ENCODE measurements at regions not wholly inside any gene's neighbourhood (a gene's known extent, or its start where the extent isn't known, plus 50 kb on each side); places are given as distances from the start of the nearest gene placed in this dataset.

- DNase-seq (no peak), ATAC-seq (ENCODE audit: low read depth) (no peak)
- no peak overlapping the region for H2BK120ac ChIP-seq (ENCODE audit: low read depth, low read length)
- H3K4me3 ChIP-seq (ENCODE audit: insufficient read depth, low read depth, low read length) = no peak overlapping the region
- H2AK9ac ChIP-seq (replicated peaks; ENCODE audit: low read depth, low read length, poor library complexity) = no peak overlapping the region
- no peaks in the 10 kb centered on the region for H3K36me3 ChIP-seq (ENCODE audit: control insufficient read depth, insufficient read depth, low read length)
- H3K9me1 ChIP-seq (ENCODE audit: insufficient read depth, low read length) = no peaks in the 10 kb centered on the region
- peaks cover 10% of the 10 kb centered on the region for H3K9me3 ChIP-seq (ENCODE audit: control insufficient read depth, insufficient read depth, low read length)
- ChIA-PET POLR2A (ENCODE audit: unreplicated experiment) (no interaction called here), CTCF (no interaction called here)
- H2BK5ac ChIP-seq (ENCODE audit: low read depth, low read length, poor library complexity, severe bottlenecking) = no peak overlapping the region
- H2AFZ ChIP-seq (replicated peaks; ENCODE audit: low read length, poor library complexity) = no peak overlapping the region
- no peaks in the 10 kb centered on the region for H4K20me1 ChIP-seq (ENCODE audit: insufficient read depth, low read length)
- no peak overlapping the region for H4K91ac ChIP-seq (ENCODE audit: insufficient read depth, low read depth, low read length)
- no CpG with 5 or more reads among the region's 3 CpGs for WGBS, 2 experiments (ENCODE audit: extremely low coverage in 2 of 2, insufficient read length in 1 of 2)
- no TSS peak for BruUV-seq (replicated peaks)
- no peak overlapping the region for H4K5ac ChIP-seq (ENCODE audit: low read depth, low read length)
- H2AK5ac ChIP-seq (ENCODE audit: low read depth, low read length) = no peak overlapping the region
- H3K18ac ChIP-seq (ENCODE audit: low read depth, low read length) = no peak overlapping the region
- no peak overlapping the region for H4K8ac ChIP-seq (ENCODE audit: low read depth in 2 of 2, low read length in 2 of 2)
- H3K27ac ChIP-seq (ENCODE audit: insufficient read depth, low read length) = no peak overlapping the region
- H2BK15ac ChIP-seq (ENCODE audit: low read depth, low read length) = no peak overlapping the region
- no peaks in the 10 kb centered on the region for H3K79me1 ChIP-seq (ENCODE audit: low read depth in 1 of 2, low read length in 2 of 2)
- TF ChIP-seq CTCF (conservative IDR thresholded peaks at IDR 0.05; ENCODE audit: low read depth, low read length) (no peak), CHD1 (IDR thresholded peaks at IDR 0.05; ENCODE audit: low read depth, low read length) (no peak), MAFK (IDR thresholded peaks at IDR 0.05; ENCODE audit: low read depth, low read length) (no peak), CEBPB (IDR thresholded peaks at IDR 0.05; ENCODE audit: low read depth, low read length) (no peak), RAD21 (IDR thresholded peaks at IDR 0.05; ENCODE audit: low read length) (no peak), RFX5 (IDR thresholded peaks at IDR 0.05; ENCODE audit: low read depth, low read length) (no peak), BHLHE40 (IDR thresholded peaks at IDR 0.05; ENCODE audit: low read depth, low read length) (no peak), FOS (IDR thresholded peaks at IDR 0.05; ENCODE audit: low read depth, low read length) (no peak)
- H3K4me2 ChIP-seq (ENCODE audit: low read depth, low read length) = no peak overlapping the region
- no peak overlapping the region for H3K56ac ChIP-seq (ENCODE audit: extremely low read depth, insufficient read depth, low read length)
- H3K23ac ChIP-seq (ENCODE audit: low read depth, low read length) = no peak overlapping the region
- in situ Hi-C loops (cut with MboI; ENCODE audit: low sequenced_read_pairs) (no loop called here), intact Hi-C loops (cut with micrococcal nuclease) (no loop called here), dilution Hi-C loops (cut with HindIII; ENCODE audit: low sequenced_read_pairs, unreplicated experiment) (no loop called here)
- H3K27me3 ChIP-seq (ENCODE audit: control insufficient read depth, insufficient read depth, low read length) = no peaks in the 10 kb centered on the region
- no peak overlapping the region for H3K9ac ChIP-seq (ENCODE audit: low read depth, low read length)
- H3K14ac ChIP-seq (replicated peaks; ENCODE audit: low read depth, low read length) = no peak overlapping the region
- no peak overlapping the region for H3K4ac ChIP-seq (ENCODE audit: low read depth, low read length)
- H2BK20ac ChIP-seq (ENCODE audit: low read depth, low read length) = no peak overlapping the region
- H3K4me1 ChIP-seq (ENCODE audit: control insufficient read depth, insufficient read depth, low read length) = no peaks in the 10 kb centered on the region
Observed at GRCh38 chr4:13130848-13131247, 353.3 kb downstream of the RAB28 start.
